Fibroblast of skin of right biceps (primary cell): ENCODE measurements at regions not wholly inside any gene's neighbourhood (a gene's known extent, or its start where the extent isn't known, plus 50 kb on each side); places are given as distances from the start of the nearest gene placed in this dataset.
A peak's percentile ranks its signal among the peaks of the same experiment; 100 is the strongest.
"Not testable (repeated sequence)": the region's sequence is repeated elsewhere in the genome, so short reads cannot be mapped to it uniquely, and the experiment has no call there.

Experiments
- DNase-seq: peaks from one replicate; pipeline ENCODE4 v3.0.0-alpha.2; 2013

DNA sequence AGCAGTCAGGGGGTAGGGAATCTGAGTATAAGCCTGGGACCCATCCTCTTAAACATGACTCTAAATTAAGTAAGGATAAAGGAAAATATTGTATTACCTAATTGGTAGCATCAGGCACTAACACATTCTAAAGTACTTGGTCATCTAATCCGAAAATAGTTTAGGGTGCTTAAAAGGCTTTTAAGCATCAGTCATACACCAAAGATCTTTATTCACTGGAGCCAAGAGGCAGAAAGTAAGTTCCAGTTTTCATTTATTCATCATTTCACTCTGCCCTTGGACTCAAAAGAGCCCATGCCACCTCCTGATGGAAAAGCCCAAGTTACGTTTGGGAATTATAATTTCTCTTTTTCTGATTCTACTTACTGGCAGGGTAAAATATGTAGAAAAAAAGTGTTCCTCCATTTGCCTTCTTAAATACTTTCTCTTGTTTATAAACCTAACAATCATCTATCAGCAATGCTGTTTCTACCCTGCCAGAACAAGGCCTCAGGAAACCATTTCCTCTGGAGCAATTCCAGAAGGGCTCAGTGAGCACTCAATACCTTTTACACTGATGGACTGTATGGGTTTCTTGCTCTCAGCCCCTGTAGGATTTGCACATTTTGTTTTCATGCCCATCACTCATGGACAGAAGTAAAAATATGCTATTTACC is 120.1 kb upstream of the SLC5A12 start:
- peak; percentile 94 for DNase-seq

GRCh38 chr11:26842478-26843282 is 120.8 kb upstream of the SLC5A12 start:
- peak; percentile 77 for DNase-seq

DNA sequence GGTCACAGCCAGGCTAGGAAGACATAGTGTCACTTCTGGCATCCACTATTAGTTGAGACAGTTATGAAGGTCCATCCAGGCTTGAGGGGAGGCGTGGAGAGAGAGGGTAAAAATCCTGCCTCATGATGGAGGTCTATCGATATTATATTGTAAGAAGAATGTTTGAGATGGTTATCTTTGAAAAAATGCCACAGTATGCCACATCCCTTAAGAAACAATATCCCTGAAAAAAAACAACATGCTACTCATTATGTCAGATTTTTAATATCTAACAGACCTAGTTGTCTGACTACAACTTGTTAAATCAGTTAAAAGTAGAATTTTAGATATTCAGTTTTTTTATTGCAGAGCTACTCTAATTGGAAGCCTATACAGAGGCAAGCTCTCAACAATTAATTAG is 121.7 kb upstream of the SLC5A12 start:
- no peak for DNase-seq

- DNase-seq, result no peak
These were observed 123.1 kb upstream of the SLC5A12 start for GRCh38 chr11:26844963-26845362.

GRCh38 chr11:26846227-26846626 is 124.4 kb upstream of the SLC5A12 start:
- peak; percentile 69 for DNase-seq

DNA sequence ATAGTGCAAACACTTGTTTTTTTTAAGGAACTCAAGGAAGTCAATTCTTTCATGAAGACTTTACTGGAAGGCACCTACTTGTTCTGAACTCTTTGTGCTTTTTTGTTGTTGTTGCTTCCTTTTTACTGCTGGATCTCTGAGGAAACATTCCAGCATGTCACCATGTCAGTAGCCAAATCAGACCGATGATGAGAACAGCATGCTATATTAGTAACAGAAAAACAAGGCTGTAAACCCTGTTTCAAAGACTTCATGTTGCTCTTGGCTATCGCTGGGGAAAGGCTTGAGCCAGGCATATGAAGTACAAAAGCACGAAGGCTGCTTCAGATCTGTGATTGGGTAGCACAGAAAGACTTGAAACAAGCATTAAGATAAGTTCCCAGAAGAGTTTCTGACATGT is 125.6 kb upstream of the SLC5A12 start:
- DNase-seq, result peak; percentile 48

DNA sequence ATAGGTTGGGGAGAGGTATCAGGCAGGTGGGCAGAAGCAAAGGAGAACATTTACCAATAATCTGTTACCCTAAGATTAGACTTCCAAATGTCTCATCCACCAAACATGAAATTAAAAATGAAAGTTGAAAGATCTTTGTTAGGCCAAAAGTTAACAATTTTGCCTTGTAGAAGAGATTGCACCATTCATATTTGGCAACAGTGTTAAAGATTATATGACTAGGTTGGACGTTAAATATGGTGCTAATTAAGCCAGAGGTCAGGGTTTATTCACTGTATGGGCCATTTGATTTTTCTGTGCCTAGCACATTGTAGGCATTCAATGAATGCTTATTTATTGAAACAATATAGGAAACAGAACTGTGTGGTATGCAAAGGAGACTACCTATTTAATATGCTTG is 126.1 kb upstream of the SLC5A12 start:
- DNase-seq, result no peak

DNA sequence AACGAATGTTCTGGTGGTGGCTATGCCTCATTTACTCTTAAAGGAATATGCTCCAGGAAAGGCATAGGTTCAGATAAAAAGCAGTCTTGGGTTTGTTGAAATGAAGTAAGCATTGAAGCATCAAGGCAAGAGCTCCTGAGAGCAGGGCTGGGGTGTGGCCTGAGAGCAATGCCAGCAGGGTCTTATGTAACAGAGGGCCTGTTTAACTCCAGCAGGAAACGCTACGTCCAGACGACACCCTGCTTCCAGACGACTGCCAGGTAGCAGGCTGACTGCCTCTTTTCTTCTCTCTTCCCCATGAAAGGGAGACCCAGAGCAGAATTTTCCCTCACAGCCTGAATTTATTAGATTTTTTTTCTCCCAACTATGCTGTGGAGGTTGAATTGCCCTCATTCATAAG is 127.2 kb upstream of the SLC5A12 start:
- DNase-seq, result no peak

DNA sequence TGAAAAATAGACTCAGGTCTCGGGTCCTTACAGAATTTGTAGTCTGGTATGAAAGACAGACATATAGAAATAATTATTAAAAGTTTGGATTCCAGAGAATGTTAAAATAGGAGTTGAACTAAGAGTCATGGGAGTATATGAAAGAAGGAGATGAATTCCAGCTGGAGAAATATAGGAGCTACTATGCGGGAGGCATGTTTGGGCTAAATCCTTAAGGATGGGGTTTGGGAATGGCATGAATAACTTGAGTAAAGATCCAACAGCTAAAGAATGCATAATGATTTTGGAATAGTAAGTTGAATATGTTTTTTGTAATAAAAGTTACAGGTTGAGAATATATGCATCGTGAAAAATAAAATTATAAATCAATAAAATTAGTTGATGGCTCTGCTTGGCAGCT is 129.4 kb upstream of the SLC5A12 start:
- DNase-seq, result peak; percentile 40

DNA sequence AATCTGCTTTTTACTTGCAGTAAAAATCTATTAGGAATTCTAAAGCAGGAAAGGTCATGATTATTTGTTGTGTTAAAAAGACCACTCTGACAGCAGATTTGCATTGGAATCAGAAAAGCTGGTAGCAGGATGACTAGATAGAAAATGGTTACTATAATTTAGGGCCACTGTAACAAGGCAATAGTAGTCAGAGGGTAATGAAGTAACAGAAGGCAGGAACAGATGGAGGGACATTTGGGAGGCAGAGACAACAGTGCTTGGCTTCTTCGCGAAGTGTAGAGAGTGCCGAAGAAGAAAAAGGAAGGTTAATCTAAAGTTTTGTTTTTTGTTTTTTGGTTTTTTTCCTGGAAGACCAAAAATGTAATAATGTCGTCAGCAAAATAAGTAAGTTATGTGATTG is 129.8 kb upstream of the SLC5A12 start:
- no peak for DNase-seq

- no peak for DNase-seq
These were observed 135.8 kb upstream of the FIBIN start for GRCh38 chr11:26858098-26858497.

GRCh38 chr11:26859416-26859815 is 134.5 kb upstream of the FIBIN start:
- no peak for DNase-seq

DNA sequence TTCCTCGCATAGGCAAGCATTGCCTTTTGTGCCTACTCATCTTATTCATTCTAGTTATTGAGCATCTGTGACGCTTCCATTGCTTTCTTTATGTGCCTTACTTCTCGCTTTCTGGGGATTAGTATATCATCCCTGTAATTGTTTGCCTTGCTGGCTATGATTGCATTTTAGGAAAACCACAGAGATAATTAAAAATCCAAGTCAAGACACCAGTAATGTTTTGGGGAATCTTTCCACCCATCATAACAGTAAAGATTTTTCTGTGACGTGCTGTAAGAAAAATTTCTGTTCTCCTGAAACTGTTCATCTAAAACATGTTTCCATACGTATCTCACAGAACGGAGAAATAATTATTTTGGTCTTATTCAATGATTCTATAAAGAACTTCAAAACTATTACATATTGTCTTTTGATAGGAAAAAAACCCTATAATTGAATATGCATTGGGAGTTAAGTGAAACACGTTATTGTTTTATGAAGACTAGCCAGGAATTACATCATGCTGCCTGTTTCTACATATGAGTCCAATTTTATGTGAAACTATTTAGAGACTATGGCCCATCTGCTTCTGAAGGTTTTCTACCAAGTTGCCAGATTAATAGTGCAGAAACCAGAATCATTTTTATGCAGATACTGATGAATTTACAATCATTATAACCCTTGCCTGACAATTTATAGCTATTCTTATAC is 133.7 kb upstream of the FIBIN start:
- peak; percentile 48 for DNase-seq

- peak; percentile 37 for DNase-seq
These were observed 133.0 kb upstream of the FIBIN start for GRCh38 chr11:26860895-26861294.

DNA sequence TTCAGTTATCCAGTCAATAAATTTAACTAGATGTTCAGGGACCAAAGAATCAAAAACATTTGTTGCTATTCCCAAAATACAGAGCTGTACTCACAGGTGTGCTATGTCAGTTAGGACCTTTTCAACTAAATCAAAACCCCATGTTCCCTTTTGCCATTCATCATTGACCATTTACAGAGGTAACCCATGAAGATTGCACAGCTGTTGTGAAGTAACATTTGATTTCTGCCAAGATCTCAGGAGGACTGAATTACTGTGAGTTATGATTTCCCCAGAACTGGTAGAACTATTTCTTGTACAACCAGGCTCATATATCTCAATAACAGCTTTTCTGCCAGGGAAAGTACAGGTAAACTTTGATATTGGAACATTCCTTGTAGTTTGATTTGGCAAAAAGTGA is 131.1 kb upstream of the FIBIN start:
- DNase-seq, result no peak

DNA sequence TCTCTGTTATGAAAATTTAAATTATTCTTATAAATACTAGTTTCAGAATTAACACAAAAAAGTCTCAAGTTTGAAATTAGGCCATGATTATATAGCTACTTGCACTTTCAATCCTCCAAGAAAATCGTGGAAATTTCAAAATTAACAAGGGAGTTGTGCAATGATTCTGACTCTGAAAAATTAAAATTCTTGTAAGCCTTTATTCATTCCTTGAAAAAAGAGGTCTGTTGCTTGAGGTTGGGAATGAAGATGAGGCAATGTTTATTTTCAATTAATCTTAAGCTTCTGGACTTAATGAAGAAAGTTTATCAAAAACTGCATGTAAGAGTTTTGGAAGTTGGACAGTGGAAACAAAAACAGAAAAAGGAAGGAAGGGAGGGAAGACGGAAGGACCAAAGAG is 128.2 kb upstream of the FIBIN start:
- DNase-seq, result no peak

GRCh38 chr11:26867286-26867685 is 126.6 kb upstream of the FIBIN start:
- DNase-seq, result no peak

DNA sequence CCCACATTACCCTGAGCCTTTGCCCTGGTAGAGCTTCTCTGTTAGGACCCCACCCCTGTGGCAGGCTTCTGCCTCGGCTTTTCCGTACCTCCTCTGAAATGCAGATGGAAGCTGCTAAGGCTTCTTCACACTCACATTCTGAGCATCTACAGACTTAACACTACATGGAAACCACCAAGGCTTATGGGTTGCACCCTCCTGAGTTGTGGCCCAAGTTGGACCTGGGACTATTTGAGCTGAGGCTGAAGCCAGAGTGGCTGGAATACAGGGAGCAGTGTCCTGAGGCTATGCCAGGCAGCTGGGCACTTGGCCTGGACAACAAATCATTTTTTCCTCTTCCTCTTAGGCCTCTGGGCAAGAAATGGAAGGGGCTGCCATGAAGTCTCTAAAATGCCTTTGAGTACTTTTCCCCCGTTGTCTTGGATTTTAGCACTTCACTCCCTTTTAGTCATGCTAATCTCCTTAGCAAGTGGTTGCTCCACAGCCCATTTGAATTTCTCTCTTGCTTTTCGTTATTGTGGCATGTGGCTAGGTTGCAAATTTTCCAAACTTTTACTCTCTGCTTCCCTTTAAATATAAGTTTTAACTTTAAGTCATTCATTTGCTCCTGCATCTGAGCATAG is 114.8 kb upstream of the FIBIN start:
- no peak for DNase-seq

- not testable (repeated sequence) for DNase-seq
These were observed 111.5 kb upstream of the FIBIN start for GRCh38 chr11:26882363-26882880.

GRCh38 chr11:26891501-26891900 is 102.4 kb upstream of the FIBIN start:
- peak; percentile 10 for DNase-seq

GRCh38 chr11:26896719-26897118 is 97.2 kb upstream of the FIBIN start:
- peak; percentile 11 for DNase-seq

- no peak for DNase-seq
These were observed 95.1 kb upstream of the FIBIN start for GRCh38 chr11:26898799-26899198.

DNA sequence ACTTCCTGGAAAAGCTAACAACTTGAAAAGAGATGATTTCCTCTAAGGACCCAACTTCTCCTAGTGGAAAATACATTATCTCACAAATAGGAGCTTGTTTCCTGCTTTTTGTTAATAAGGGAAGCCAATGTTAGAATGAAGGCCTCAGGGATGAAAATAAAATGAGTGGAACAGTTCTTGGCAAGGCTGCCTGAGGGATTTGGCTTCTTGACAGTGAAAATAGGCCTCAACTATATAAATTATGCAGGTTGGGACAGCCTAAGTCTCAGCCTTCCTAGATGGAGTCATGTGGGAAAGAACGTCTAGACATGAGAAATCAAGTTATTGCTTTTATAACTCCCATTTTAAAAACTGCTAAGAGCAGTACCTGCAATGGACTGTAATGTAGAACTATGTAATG is 92.8 kb upstream of the FIBIN start:
- DNase-seq, result peak; percentile 58
